WTC11 (cell line): ENCODE measurements at regions not wholly inside any gene's neighbourhood (a gene's known extent, or its start where the extent isn't known, plus 50 kb on each side); places are given as distances from the start of the nearest gene placed in this dataset.

Experiments
- ATAC-seq: fragments of 200-7000 bp; cut with Tn5 transposase; 2 replicates; pipeline ENCODE4 v1.10.0; 2021; ENCODE audit warnings: mild to moderate bottlenecking, moderate library complexity
- CTCF ChIA-PET: fragments of 300-600 bp; sonication (Branson Sonifier 250); formaldehyde crosslinking; loops from one replicate; lab custom pipeline; 2021; ENCODE audit warnings: antibody characterized with exemption; lab: Charles Lee
- POLR2A ChIA-PET: fragments of 350-600 bp; sonication (Branson Sonifier 250); formaldehyde crosslinking; loops from one replicate; lab custom pipeline; 2021; ENCODE audit warnings: antibody characterized with exemption; lab: Charles Lee
- DNase-seq: peaks from one replicate; pipeline ENCODE4 v3.0.0; 2021; ENCODE audit warnings: low spot score
- H3K27ac Mint-ChIP-seq: 2 replicates; pipeline ENCODE4 v1.8.0; 2021; ENCODE audit warnings: mixed read lengths
- H3K27me3 Mint-ChIP-seq: 2 replicates; pipeline ENCODE4 v1.8.0; 2021; ENCODE audit warnings: low read depth, mild to moderate bottlenecking, moderate library complexity, mixed read lengths
- H3K36me3 Mint-ChIP-seq: 2 replicates; pipeline ENCODE4 v1.8.0; 2021; ENCODE audit warnings: mixed read lengths
- H3K4me1 Mint-ChIP-seq: 2 replicates; pipeline ENCODE4 v1.8.0; 2022; ENCODE audit warnings: mixed read lengths
- H3K4me3 Mint-ChIP-seq: 2 replicates; pipeline ENCODE4 v1.8.0; 2021; ENCODE audit warnings: mild to moderate bottlenecking, moderate library complexity, mixed read lengths
- H3K9me3 Mint-ChIP-seq: 2 replicates; pipeline ENCODE4 v1.8.0; 2021; ENCODE audit warnings: mixed read lengths
- ELF4 ChIP-seq: sonication (generic); formaldehyde crosslinking; IDR thresholded peaks from 2 replicates; pipeline ENCODE4 v1.8.1; 2022; ENCODE audit warnings: low read depth, mild to moderate bottlenecking, moderate library complexity, missing genetic modification reagents
- ETV6 ChIP-seq: sonication (generic); formaldehyde crosslinking; IDR thresholded peaks from 2 replicates; pipeline ENCODE4 v1.8.1; 2022; ENCODE audit warnings: mild to moderate bottlenecking, missing genetic modification reagents
- FOXP1 ChIP-seq: sonication (generic); formaldehyde crosslinking; IDR thresholded peaks from 2 replicates; pipeline ENCODE4 v1.8.0; 2022; ENCODE audit warnings: missing genetic modification reagents, mild to moderate bottlenecking, moderate library complexity, borderline replicate concordance
- GTF2I ChIP-seq: fragments of 250-450 bp; sonication (Bioruptor Pico); conservative IDR thresholded peaks from 2 replicates; pipeline ENCODE4 v1.4.0; 2021; ENCODE audit warnings: mild to moderate bottlenecking
- HMGA2 ChIP-seq: fragments of 250-450 bp; sonication (Bioruptor Pico); IDR thresholded peaks from 2 replicates; pipeline ENCODE4 v1.4.0; 2021; ENCODE audit warnings: mild to moderate bottlenecking, moderate library complexity
- IRF2 ChIP-seq: sonication (generic); formaldehyde crosslinking; IDR thresholded peaks from 2 replicates; pipeline ENCODE4 v1.8.0; 2022; ENCODE audit warnings: low read depth, missing genetic modification reagents, borderline replicate concordance
- MYBL2 ChIP-seq: sonication (generic); formaldehyde crosslinking; IDR thresholded peaks from 2 replicates; pipeline ENCODE4 v1.8.1; 2023; ENCODE audit warnings: mild to moderate bottlenecking, moderate library complexity, missing genetic modification reagents
- PREB ChIP-seq: sonication (generic); formaldehyde crosslinking; IDR thresholded peaks from 2 replicates; pipeline ENCODE4 v1.8.1; 2022; ENCODE audit warnings: mild to moderate bottlenecking, missing genetic modification reagents, moderate library complexity, borderline replicate concordance
- STAT6 ChIP-seq: sonication (generic); formaldehyde crosslinking; conservative IDR thresholded peaks from 2 replicates; pipeline ENCODE4 v1.8.1; 2023; ENCODE audit warnings: mild to moderate bottlenecking, low read depth, missing genetic modification reagents, moderate library complexity
- TCF7 ChIP-seq: sonication (generic); formaldehyde crosslinking; IDR thresholded peaks from 2 replicates; pipeline ENCODE4 v1.8.0; 2022; ENCODE audit warnings: mild to moderate bottlenecking, low read depth, missing genetic modification reagents, moderate library complexity
- USF1 ChIP-seq: sonication (generic); formaldehyde crosslinking; IDR thresholded peaks from 2 replicates; pipeline ENCODE4 v1.8.0; 2022; ENCODE audit warnings: mild to moderate bottlenecking, missing genetic modification reagents
- USF2 ChIP-seq: sonication (generic); formaldehyde crosslinking; IDR thresholded peaks from 2 replicates; pipeline ENCODE4 v1.8.1; 2023; ENCODE audit warnings: mild to moderate bottlenecking, missing genetic modification reagents, moderate library complexity
- ZNF263 ChIP-seq: sonication (generic); formaldehyde crosslinking; IDR thresholded peaks from 2 replicates; pipeline ENCODE4 v1.8.1; 2022; ENCODE audit warnings: low read depth, mild to moderate bottlenecking, moderate library complexity, missing genetic modification reagents
- ZNF317 ChIP-seq: sonication (generic); formaldehyde crosslinking; IDR thresholded peaks from 2 replicates; pipeline ENCODE4 v1.8.1; 2023; ENCODE audit warnings: low read depth, mild to moderate bottlenecking, moderate library complexity, missing genetic modification reagents, borderline replicate concordance
- TF ChIP-seq, protein P1 (sequence below): sonication (generic); formaldehyde crosslinking; IDR thresholded peaks from 2 replicates; pipeline ENCODE4 v1.8.0; 2022; ENCODE audit warnings: missing genetic modification reagents
- TF ChIP-seq, protein P2 (sequence below): fragments of 250-450 bp; sonication (Bioruptor Pico); IDR thresholded peaks from 2 replicates; pipeline ENCODE4 v1.9.0; 2021; ENCODE audit warnings: mild to moderate bottlenecking
- TF ChIP-seq, protein P3 (sequence below): sonication (generic); formaldehyde crosslinking; IDR thresholded peaks from 2 replicates; pipeline ENCODE4 v1.8.1; 2022; ENCODE audit warnings: missing genetic modification reagents, borderline replicate concordance

GRCh38 chr9:108290839-108291585 lies 564.8 kb downstream of the ACTL7B start (continued):
- TF ChIP-seq, protein P1, sequence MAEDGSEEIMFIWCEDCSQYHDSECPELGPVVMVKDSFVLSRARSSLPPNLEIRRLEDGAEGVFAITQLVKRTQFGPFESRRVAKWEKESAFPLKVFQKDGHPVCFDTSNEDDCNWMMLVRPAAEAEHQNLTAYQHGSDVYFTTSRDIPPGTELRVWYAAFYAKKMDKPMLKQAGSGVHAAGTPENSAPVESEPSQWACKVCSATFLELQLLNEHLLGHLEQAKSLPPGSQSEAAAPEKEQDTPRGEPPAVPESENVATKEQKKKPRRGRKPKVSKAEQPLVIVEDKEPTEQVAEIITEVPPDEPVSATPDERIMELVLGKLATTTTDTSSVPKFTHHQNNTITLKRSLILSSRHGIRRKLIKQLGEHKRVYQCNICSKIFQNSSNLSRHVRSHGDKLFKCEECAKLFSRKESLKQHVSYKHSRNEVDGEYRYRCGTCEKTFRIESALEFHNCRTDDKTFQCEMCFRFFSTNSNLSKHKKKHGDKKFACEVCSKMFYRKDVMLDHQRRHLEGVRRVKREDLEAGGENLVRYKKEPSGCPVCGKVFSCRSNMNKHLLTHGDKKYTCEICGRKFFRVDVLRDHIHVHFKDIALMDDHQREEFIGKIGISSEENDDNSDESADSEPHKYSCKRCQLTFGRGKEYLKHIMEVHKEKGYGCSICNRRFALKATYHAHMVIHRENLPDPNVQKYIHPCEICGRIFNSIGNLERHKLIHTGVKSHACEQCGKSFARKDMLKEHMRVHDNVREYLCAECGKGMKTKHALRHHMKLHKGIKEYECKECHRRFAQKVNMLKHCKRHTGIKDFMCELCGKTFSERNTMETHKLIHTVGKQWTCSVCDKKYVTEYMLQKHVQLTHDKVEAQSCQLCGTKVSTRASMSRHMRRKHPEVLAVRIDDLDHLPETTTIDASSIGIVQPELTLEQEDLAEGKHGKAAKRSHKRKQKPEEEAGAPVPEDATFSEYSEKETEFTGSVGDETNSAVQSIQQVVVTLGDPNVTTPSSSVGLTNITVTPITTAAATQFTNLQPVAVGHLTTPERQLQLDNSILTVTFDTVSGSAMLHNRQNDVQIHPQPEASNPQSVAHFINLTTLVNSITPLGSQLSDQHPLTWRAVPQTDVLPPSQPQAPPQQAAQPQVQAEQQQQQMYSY: no peak
- TF ChIP-seq GTF2I (CRISPR knock-in tag): no peak
- TF ChIP-seq PREB: no peak

- H3K36me3 Mint-ChIP-seq: no peaks in the 10 kb centered on the region
- no peak overlapping the region for H3K4me3 Mint-ChIP-seq
- POLR2A ChIA-PET: no interaction called here
- H3K27ac Mint-ChIP-seq: no peak overlapping the region
- H3K9me3 Mint-ChIP-seq: no peaks in the 10 kb centered on the region
- no peaks in the 10 kb centered on the region for H3K27me3 Mint-ChIP-seq
- no peak for ATAC-seq
- no peaks in the 10 kb centered on the region for H3K4me1 Mint-ChIP-seq
- no peak for DNase-seq
- CTCF ChIA-PET: no interaction called here
- TF ChIP-seq IRF2 (CRISPR knock-in tag) (no peak), MYBL2 (CRISPR knock-in tag) (no peak), TCF7 (CRISPR knock-in tag) (no peak), USF2 (no peak), STAT6 (CRISPR knock-in tag) (no peak), USF1 (CRISPR knock-in tag) (no peak), ELF4 (no peak), FOXP1 (CRISPR knock-in tag) (no peak), ETV6 (no peak), HMGA2 (no peak), ZNF263 (CRISPR knock-in tag) (no peak), ZNF317 (no peak)
- TF ChIP-seq, protein P2, sequence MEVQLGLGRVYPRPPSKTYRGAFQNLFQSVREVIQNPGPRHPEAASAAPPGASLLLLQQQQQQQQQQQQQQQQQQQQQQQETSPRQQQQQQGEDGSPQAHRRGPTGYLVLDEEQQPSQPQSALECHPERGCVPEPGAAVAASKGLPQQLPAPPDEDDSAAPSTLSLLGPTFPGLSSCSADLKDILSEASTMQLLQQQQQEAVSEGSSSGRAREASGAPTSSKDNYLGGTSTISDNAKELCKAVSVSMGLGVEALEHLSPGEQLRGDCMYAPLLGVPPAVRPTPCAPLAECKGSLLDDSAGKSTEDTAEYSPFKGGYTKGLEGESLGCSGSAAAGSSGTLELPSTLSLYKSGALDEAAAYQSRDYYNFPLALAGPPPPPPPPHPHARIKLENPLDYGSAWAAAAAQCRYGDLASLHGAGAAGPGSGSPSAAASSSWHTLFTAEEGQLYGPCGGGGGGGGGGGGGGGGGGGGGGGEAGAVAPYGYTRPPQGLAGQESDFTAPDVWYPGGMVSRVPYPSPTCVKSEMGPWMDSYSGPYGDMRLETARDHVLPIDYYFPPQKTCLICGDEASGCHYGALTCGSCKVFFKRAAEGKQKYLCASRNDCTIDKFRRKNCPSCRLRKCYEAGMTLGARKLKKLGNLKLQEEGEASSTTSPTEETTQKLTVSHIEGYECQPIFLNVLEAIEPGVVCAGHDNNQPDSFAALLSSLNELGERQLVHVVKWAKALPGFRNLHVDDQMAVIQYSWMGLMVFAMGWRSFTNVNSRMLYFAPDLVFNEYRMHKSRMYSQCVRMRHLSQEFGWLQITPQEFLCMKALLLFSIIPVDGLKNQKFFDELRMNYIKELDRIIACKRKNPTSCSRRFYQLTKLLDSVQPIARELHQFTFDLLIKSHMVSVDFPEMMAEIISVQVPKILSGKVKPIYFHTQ (CRISPR knock-in tag): no peak
- TF ChIP-seq, protein P3, sequence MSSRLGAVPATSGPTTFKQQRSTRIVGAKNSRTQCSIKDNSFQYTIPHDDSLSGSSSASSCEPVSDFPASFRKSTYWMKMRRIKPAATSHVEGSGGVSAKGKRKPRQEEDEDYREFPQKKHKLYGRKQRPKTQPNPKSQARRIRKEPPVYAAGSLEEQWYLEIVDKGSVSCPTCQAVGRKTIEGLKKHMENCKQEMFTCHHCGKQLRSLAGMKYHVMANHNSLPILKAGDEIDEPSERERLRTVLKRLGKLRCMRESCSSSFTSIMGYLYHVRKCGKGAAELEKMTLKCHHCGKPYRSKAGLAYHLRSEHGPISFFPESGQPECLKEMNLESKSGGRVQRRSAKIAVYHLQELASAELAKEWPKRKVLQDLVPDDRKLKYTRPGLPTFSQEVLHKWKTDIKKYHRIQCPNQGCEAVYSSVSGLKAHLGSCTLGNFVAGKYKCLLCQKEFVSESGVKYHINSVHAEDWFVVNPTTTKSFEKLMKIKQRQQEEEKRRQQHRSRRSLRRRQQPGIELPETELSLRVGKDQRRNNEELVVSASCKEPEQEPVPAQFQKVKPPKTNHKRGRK (CRISPR knock-in tag): no peak
Observed at GRCh38 chr9:108286638-108287206, 569.1 kb downstream of the ACTL7B start.
